K562 (cell line): ENCODE measurements at regions not wholly inside any gene's neighbourhood (a gene's known extent, or its start where the extent isn't known, plus 50 kb on each side); places are given as distances from the start of the nearest gene placed in this dataset.
A peak's percentile ranks its signal among the peaks of the same experiment; 100 is the strongest.

Source experiments
- ATAC-seq: fragments of 200-7000 bp; cut with Tn5 transposase; 3 replicates; pipeline ENCODE4 v1.9.1; 2020; ENCODE audit warnings: moderate library complexity
- BruUV-seq: library from RNA; stranded (reverse); fragments of 400-500 nt; replicated peaks from 2 replicates; lab custom pipeline; 2021; lab: Mats Ljungman, UMichigan
- CTCF ChIA-PET: fragments of 300-600 bp; formaldehyde crosslinking; extraction: SDS; loops from one replicate; lab custom pipeline; 2021; ENCODE audit warnings: low intra/inter-chr PET ratio; lab: Yijun Ruan, JAX
- POLR2A ChIA-PET: fragments of 300-600, 350-650 bp; sonication (Branson Sonifier 250); formaldehyde crosslinking; extraction: SDS; loops from one replicate; lab custom pipeline; 2021; ENCODE audit warnings: antibody characterized with exemption, inconsistent platforms; lab: Yijun Ruan, JAX
- DNase-seq, 4 experiments: peaks; one replicate each; pipeline versions ENCODE4 v3.0.0 to v3.0.0-alpha.2; 2011 to 2018; ENCODE audit warnings: low spot score in 3 of 4, mixed read lengths in 3 of 4; ENCODE audit errors: extremely low read depth in 1 of 4
- FAIRE-seq: peaks from 2 replicates; lab custom pipeline; 2011; peaks lifted over from hg19 to GRCh38; lab: Jason Lieb, UNC
- H2AFZ ChIP-seq: 2 replicates; pipeline ENCODE4 v1.6.0; 2011; ENCODE audit warnings: low read depth, low read length, control low read depth, inconsistent platforms
- H3K27ac ChIP-seq: fragments of 200-600 bp; 3 replicates; pipeline ENCODE4 v1.8.0; 2011; ENCODE audit warnings: low read depth, mild to moderate bottlenecking, control low read depth, inconsistent platforms, low read length, moderate library complexity, mixed read lengths; ENCODE audit errors: extremely low read depth
- H3K27me3 ChIP-seq, 2 experiments: fragments of 300-600 bp in 1 of 2; 2 replicates in 1 of 2; 3 replicates in 1 of 2; pipeline versions ENCODE4 v1.6.0 to v1.8.0; 2011; ENCODE audit warnings: inconsistent platforms in 2 of 2, low read length in 2 of 2, mild to moderate bottlenecking in 1 of 2, mixed read lengths in 1 of 2, moderate library complexity in 1 of 2; ENCODE audit not compliant: control insufficient read depth in 2 of 2, insufficient read depth in 2 of 2
- H3K36me3 ChIP-seq: fragments of 300-600 bp; 3 replicates; pipeline ENCODE4 v1.8.0; 2011; ENCODE audit warnings: mild to moderate bottlenecking, low read length, inconsistent platforms; ENCODE audit not compliant: control insufficient read depth, insufficient read depth
- H3K4me1 ChIP-seq, 2 experiments: fragments of 200-600 bp in 1 of 2; replicated peaks in 1 of 2; 2 replicates in 1 of 2; 3 replicates in 1 of 2; pipeline versions ENCODE4 v1.5.1 to v1.8.0; 2011; ENCODE audit warnings: inconsistent platforms in 2 of 2, low read length in 2 of 2, mild to moderate bottlenecking in 1 of 2, mixed read lengths in 1 of 2, moderate library complexity in 1 of 2; ENCODE audit not compliant: control insufficient read depth in 2 of 2, insufficient read depth in 2 of 2
- H3K4me2 ChIP-seq: 2 replicates; pipeline ENCODE4 v1.6.1; 2011; ENCODE audit warnings: low read length, control low read depth, inconsistent platforms, mixed read lengths; ENCODE audit not compliant: insufficient read depth
- H3K4me3 ChIP-seq: fragments of 200-600 bp; sonication (generic), shearing (Covaris generic); 2 replicates; pipeline ENCODE4 v1.5.1; 2016; ENCODE audit warnings: control low read depth, inconsistent platforms
- H3K79me2 ChIP-seq: fragments of 200-600 bp; 3 replicates; pipeline ENCODE4 v1.8.0; 2011; ENCODE audit warnings: low read length, inconsistent platforms; ENCODE audit not compliant: control insufficient read depth, insufficient read depth
- H3K9ac ChIP-seq, 2 experiments: 2 replicates each; pipeline versions ENCODE4 v1.6.0 to v1.6.1; 2011; ENCODE audit warnings: low read depth in 2 of 2, low read length in 2 of 2, control low read depth in 1 of 2, inconsistent platforms in 1 of 2, mild to moderate bottlenecking in 1 of 2, mixed read lengths in 1 of 2; ENCODE audit not compliant: insufficient read depth in 1 of 2
- H3K9me1 ChIP-seq: one replicate; pipeline ENCODE4 v1.6.0; 2011; ENCODE audit warnings: inconsistent platforms, mild to moderate bottlenecking, low read length, moderate library complexity; ENCODE audit not compliant: control insufficient read depth, insufficient read depth
- H3K9me3 ChIP-seq: replicated peaks from 2 replicates; pipeline ENCODE4 v1.5.1; 2011; ENCODE audit warnings: low read depth, low read length, inconsistent platforms; ENCODE audit not compliant: control insufficient read depth, insufficient read depth
- H4K20me1 ChIP-seq: replicated peaks from 2 replicates; pipeline ENCODE4 v1.6.1; 2011; ENCODE audit warnings: low read length, inconsistent platforms, mixed read lengths; ENCODE audit not compliant: control insufficient read depth, insufficient read depth
- CBFA2T2 ChIP-seq: fragments of 450-650 bp; conservative IDR thresholded peaks from 2 replicates; pipeline ENCODE4 v1.6.1; 2017; ENCODE audit warnings: mild to moderate bottlenecking
- CBFA2T3 ChIP-seq: fragments of 450-650 bp; IDR thresholded peaks from 2 replicates; pipeline ENCODE4 v1.6.1; 2017
- CBFB ChIP-seq: sonication (generic); formaldehyde crosslinking; IDR thresholded peaks from 2 replicates; pipeline ENCODE4 v1.4.0; 2020; ENCODE audit warnings: mild to moderate bottlenecking, missing genetic modification reagents
- DMBX1 ChIP-seq: fragments of 250-450 bp; sonication (Bioruptor Pico); IDR thresholded peaks from 2 replicates; pipeline ENCODE4 v1.8.0; 2022; ENCODE audit warnings: inconsistent platforms, mild to moderate bottlenecking, moderate library complexity, borderline replicate concordance
- FOXA1 ChIP-seq: fragments of 450-650 bp; IDR thresholded peaks from 2 replicates; pipeline ENCODE4 v1.6.1; 2016; ENCODE audit warnings: mild to moderate bottlenecking, borderline replicate concordance
- FOXO4 ChIP-seq: fragments of 450-650 bp; formaldehyde crosslinking; IDR thresholded peaks from 2 replicates; pipeline ENCODE4 v1.4.0; 2020; ENCODE audit warnings: mild to moderate bottlenecking, moderate library complexity
- HNRNPH1 ChIP-seq: fragments of 200-400 bp; formaldehyde crosslinking; optimal IDR thresholded peaks from 2 replicates; pipeline ENCODE3; 2017; ENCODE audit warnings: low read depth, mild to moderate bottlenecking, low read length, moderate library complexity
- IFI16 ChIP-seq: fragments of 250-450 bp; sonication (Bioruptor Pico); IDR thresholded peaks from 2 replicates; pipeline ENCODE4 v2.1.2; 2022; ENCODE audit warnings: mild to moderate bottlenecking, inconsistent platforms
- LCOR ChIP-seq: sonication (generic); formaldehyde crosslinking; IDR thresholded peaks from 2 replicates; pipeline ENCODE4 v1.8.0; 2022; ENCODE audit warnings: mild to moderate bottlenecking, missing genetic modification reagents
- NBN ChIP-seq: fragments of 450-650 bp; IDR thresholded peaks from 2 replicates; pipeline ENCODE4 v1.6.1; 2016; ENCODE audit warnings: low read depth, mild to moderate bottlenecking
- NRF1 ChIP-seq, 2 experiments: fragments of 450-650 bp; IDR thresholded peaks in 1 of 2; conservative IDR thresholded peaks in 1 of 2; 2 replicates each; pipeline ENCODE4 v1.6.1; 2014; ENCODE audit warnings: mild to moderate bottlenecking in 2 of 2
- PATZ1 ChIP-seq: fragments of 250-450 bp; sonication (Bioruptor Pico); IDR thresholded peaks from 2 replicates; pipeline ENCODE4 v1.5.0; 2020; ENCODE audit warnings: mild to moderate bottlenecking, borderline replicate concordance
- SP1 ChIP-seq: sonication (generic); formaldehyde crosslinking; IDR thresholded peaks from 2 replicates; pipeline ENCODE4 v1.8.1; 2022; ENCODE audit warnings: mild to moderate bottlenecking, missing genetic modification reagents
- TEAD4 ChIP-seq, 2 experiments: sonication (generic) in 1 of 2; formaldehyde crosslinking in 1 of 2; IDR thresholded peaks; 2 replicates each; pipeline versions ENCODE4 v1.6.1 to v1.8.0; 2012 to 2022; ENCODE audit warnings: borderline replicate concordance in 1 of 2, inconsistent platforms in 1 of 2, low read length in 1 of 2, mild to moderate bottlenecking in 1 of 2, missing genetic modification reagents in 1 of 2
- U2AF2 ChIP-seq: fragments of 200-400 bp; formaldehyde crosslinking; optimal IDR thresholded peaks from 2 replicates; pipeline ENCODE3; 2017; ENCODE audit warnings: low read depth, mild to moderate bottlenecking, low read length
- ZBTB17 ChIP-seq: fragments of 450-650 bp; formaldehyde crosslinking; IDR thresholded peaks from 2 replicates; pipeline ENCODE4 v1.4.0; 2020; ENCODE audit warnings: mild to moderate bottlenecking
- ZNF324 ChIP-seq: fragments of 250-450 bp; sonication (Bioruptor Pico); IDR thresholded peaks from 2 replicates; pipeline ENCODE4 v1.4.0; 2020; ENCODE audit warnings: mild to moderate bottlenecking
- WGBS: fragments of 100-300 bp; shearing (Covaris generic); methylation state at CpG from one replicate; pipeline ENCODE4 v1.1.6; 2016; ENCODE audit warnings: low coverage, mixed read lengths; ENCODE audit not compliant: insufficient coverage; ENCODE audit errors: missing lambda C conversion rate; 5-methylcytosine and 5-hydroxymethylcytosine counted together
- in situ Hi-C: fragments of 300-500 bp; cut with MboI; formaldehyde crosslinking; loops from 4 replicates; pipeline ENCODE4 v1.15.0; 2018; ENCODE audit warnings: inconsistent platforms, mixed read lengths
- intact Hi-C: fragments of 100-400 bp; cut with micrococcal nuclease; formaldehyde crosslinking; loops from 2 replicates; pipeline ENCODE4 v1.14.2; 2022
- TF ChIP-seq, protein P1 (sequence below): fragments of 450-650 bp; formaldehyde crosslinking; IDR thresholded peaks from 2 replicates; pipeline ENCODE4 v1.4.0; 2020; ENCODE audit warnings: mild to moderate bottlenecking, moderate library complexity

- Histone ChIP-seq H4K20me1 (peaks cover 5% of the 10 kb centered on the region; the same call in 1 of the 2 replicates), H3K9me1 (no peaks in the 10 kb centered on the region), H3K27me3 (peaks cover 8 to 22% of the 10 kb centered on the region in 2 experiments; a peak in 4 of 5 replicates), H3K9me3 (no peaks in the 10 kb centered on the region), H3K4me1 (peaks cover 0 to 20% of the 10 kb centered on the region in 2 experiments; a peak in 3 of 5 replicates), H3K79me2 (no peaks in the 10 kb centered on the region), H3K4me2 (no peak overlapping the region), H3K4me3 (no peak overlapping the region), H3K36me3 (no peaks in the 10 kb centered on the region), H3K9ac (no peak overlapping the region), H3K27ac (no peak overlapping the region), H2AFZ (no peak overlapping the region)
- in situ Hi-C loops, result no loop called here
- DNase-seq, result peak in 2 of 4 experiments; percentile 48 to 57
- ChIA-PET POLR2A (no interaction called here), CTCF (no interaction called here)
- BruUV-seq, result no TSS peak
- intact Hi-C loops, result loop anchor here (5.0 kb wide), 1 partner anchor 138 kb away; no protein-coding TSS in a partner anchor
- no peak for FAIRE-seq
- 2% methylated on average over 3 of the region's 3 CpGs for WGBS
- peak; percentile 77 for ATAC-seq
- TF ChIP-seq DMBX1 (CRISPR knock-in tag) (no peak), FOXO4 (CRISPR knock-in tag) (no peak), IFI16 (no peak), CBFA2T3 (peak; percentile 69), FOXA1 (no peak), HNRNPH1 (no peak), SP1 (no peak), LCOR (CRISPR knock-in tag) (peak; percentile 70; the same call in 1 of the 2 replicates), CBFA2T2 (peak; percentile 46), NRF1 (conservative IDR thresholded peaks at IDR 0.05 in 1 of 2, IDR thresholded peaks at IDR 0.05 in 1 of 2) (no peak), PATZ1 (CRISPR knock-in tag) (no peak), CBFB (CRISPR knock-in tag) (no peak), U2AF2 (no peak), TEAD4 (IDR thresholded peaks at IDR 0.05; ENCODE audit: low read length) (peak; percentile 72), TEAD4 (CRISPR knock-in tag; IDR thresholded peaks at IDR 0.05; ENCODE audit: borderline replicate concordance) (no peak), NBN (no peak), ZNF324 (no peak), ZBTB17 (no peak)
- TF ChIP-seq, protein P1, sequence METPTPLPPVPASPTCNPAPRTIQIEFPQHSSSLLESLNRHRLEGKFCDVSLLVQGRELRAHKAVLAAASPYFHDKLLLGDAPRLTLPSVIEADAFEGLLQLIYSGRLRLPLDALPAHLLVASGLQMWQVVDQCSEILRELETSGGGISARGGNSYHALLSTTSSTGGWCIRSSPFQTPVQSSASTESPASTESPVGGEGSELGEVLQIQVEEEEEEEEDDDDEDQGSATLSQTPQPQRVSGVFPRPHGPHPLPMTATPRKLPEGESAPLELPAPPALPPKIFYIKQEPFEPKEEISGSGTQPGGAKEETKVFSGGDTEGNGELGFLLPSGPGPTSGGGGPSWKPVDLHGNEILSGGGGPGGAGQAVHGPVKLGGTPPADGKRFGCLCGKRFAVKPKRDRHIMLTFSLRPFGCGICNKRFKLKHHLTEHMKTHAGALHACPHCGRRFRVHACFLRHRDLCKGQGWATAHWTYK (CRISPR knock-in tag), result 0 out of 2 replicates have a peak, but pooled peaks have one; percentile 39
Observed at GRCh38 chr12:53809005-53809404, 57.2 kb upstream of the CISTR start.
